ENCODE measurements at regions not wholly inside any gene's neighbourhood (a gene's known extent, or its start where the extent isn't known, plus 50 kb on each side); places are given as distances from the start of the nearest gene placed in this dataset.

DNA sequence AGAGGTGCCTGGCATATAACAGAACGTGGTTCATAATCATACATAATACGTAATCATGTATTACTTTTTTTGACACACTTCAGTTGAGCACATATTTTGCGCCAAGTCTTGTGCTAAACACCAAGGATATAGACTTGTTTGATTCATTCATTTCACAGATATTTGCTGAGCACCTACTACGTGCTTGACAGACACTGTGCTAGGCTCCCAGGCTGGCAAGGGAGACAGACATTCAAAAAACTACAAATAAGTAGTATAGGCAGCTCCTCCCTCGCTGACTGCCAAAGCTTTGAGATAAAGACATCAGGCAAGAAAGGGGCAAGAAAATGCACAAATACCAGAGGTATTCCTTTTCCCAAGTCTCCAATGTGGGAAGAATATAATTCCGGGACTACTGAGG, 122.5 kb upstream of the CPEB4 start:
- no peak for DNase-seq (ENCODE audit: low read depth)
- no peak overlapping the region for H3K4me3 ChIP-seq (ENCODE audit: low read depth, low read length)
- H3K36me3 ChIP-seq (ENCODE audit: control insufficient read depth, insufficient read depth, low read length): no peaks in the 10 kb centered on the region
- TF ChIP-seq CTCF (IDR thresholded peaks at IDR 0.05; ENCODE audit: insufficient read depth, low read length, poor library complexity, severe bottlenecking): no peak
- H3K27me3 ChIP-seq (ENCODE audit: control insufficient read depth, insufficient read depth, low read length): no peaks in the 10 kb centered on the region

GRCh38 chr5:173767574-173768266, 120.4 kb upstream of the CPEB4 start:
- no peak for TF ChIP-seq CTCF (IDR thresholded peaks at IDR 0.05; ENCODE audit: insufficient read depth, low read length, poor library complexity, severe bottlenecking)
- no peak overlapping the region for H3K4me3 ChIP-seq (ENCODE audit: low read depth, low read length)

DNA sequence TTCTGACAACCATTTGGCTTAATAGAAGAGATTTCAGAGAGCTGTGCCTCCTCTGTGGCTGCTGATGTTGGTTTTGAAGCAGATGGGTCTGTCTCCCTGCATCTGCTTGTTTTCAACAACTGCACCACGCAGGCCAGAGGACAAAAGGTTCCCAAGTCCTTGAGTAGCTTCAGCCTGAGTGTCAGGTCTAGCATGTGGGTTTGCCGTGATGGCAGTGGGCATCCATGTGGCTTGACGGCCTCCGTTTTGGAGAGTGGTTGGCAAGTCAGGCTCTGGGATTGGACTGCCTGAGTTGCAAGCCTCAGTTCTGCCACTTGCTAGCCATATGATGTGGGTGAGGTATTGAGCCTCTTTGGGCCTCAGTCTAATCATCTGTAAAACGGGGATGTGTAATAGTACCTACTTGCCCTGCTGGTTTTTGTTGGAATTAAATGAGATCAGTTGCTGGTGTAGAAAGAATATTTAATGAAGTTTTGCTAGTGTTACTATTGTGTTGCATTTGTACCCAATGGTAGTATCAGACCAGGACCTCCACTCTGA, 119.8 kb upstream of the CPEB4 start:
- TF ChIP-seq CTCF (IDR thresholded peaks at IDR 0.05; ENCODE audit: insufficient read depth, low read length, poor library complexity, severe bottlenecking): no peak
- no peak for DNase-seq (ENCODE audit: low read depth)
- H3K27me3 ChIP-seq (ENCODE audit: control insufficient read depth, insufficient read depth, low read length): no peaks in the 10 kb centered on the region
- no peaks in the 10 kb centered on the region for H3K36me3 ChIP-seq (ENCODE audit: control insufficient read depth, insufficient read depth, low read length)
- no peak overlapping the region for H3K4me3 ChIP-seq (ENCODE audit: low read depth, low read length)

More at GRCh38 chr5:173767574-173768266, 120.4 kb upstream of the CPEB4 start:
- Histone ChIP-seq H3K27me3 (ENCODE audit: control insufficient read depth, insufficient read depth, low read length) (no peaks in the 10 kb centered on the region), H3K36me3 (ENCODE audit: control insufficient read depth, insufficient read depth, low read length) (no peaks in the 10 kb centered on the region)
- no peak for DNase-seq (ENCODE audit: low read depth)

- no peaks in the 10 kb centered on the region for H3K36me3 ChIP-seq (ENCODE audit: control insufficient read depth, insufficient read depth, low read length)
- no peak for TF ChIP-seq CTCF (IDR thresholded peaks at IDR 0.05; ENCODE audit: insufficient read depth, low read length, poor library complexity, severe bottlenecking)
- no peaks in the 10 kb centered on the region for H3K27me3 ChIP-seq (ENCODE audit: control insufficient read depth, insufficient read depth, low read length)
- no peak overlapping the region for H3K4me3 ChIP-seq (ENCODE audit: low read depth, low read length)
- DNase-seq (ENCODE audit: low read depth): no peak
These were observed 119.3 kb upstream of the CPEB4 start for GRCh38 chr5:173768891-173769290.

DNA sequence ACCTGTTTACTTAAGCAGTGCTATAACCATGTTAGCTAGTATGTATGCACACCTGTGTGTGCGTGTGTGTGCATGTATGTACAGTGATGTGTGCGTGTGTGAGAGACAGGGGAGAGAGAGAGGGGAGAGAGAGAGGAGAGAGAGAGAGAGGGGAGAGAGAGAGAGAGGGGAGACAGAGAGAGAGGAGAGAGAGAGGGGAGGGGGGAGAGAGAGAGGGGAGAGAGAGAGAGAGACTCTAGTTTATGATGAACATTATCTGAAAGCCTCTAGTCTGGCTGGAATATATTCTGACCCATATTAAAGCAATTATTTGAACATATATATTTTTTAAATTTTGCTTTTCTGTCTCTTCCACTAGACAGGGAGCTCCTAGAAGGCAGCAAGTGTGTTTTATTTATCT, 117.5 kb upstream of the CPEB4 start:
- DNase-seq (ENCODE audit: low read depth): no peak
- Histone ChIP-seq H3K27me3 (ENCODE audit: control insufficient read depth, insufficient read depth, low read length) (no peaks in the 10 kb centered on the region), H3K36me3 (ENCODE audit: control insufficient read depth, insufficient read depth, low read length) (no peaks in the 10 kb centered on the region), H3K4me3 (ENCODE audit: low read depth, low read length) (no peak overlapping the region)
- TF ChIP-seq CTCF (IDR thresholded peaks at IDR 0.05; ENCODE audit: insufficient read depth, low read length, poor library complexity, severe bottlenecking): no peak

All from kidney epithelial cell (primary cell).